22Rv1 (cell line): ENCODE measurements at regions not wholly inside any gene's neighbourhood (a gene's known extent, or its start where the extent isn't known, plus 50 kb on each side); places are given as distances from the start of the nearest gene placed in this dataset.

Experiments
- CTCF ChIP-seq: fragments of 450-650 bp; IDR thresholded peaks from 2 replicates; pipeline ENCODE4 v1.5.1; 2017; ENCODE audit warnings: mild to moderate bottlenecking
- ZFX ChIP-seq: fragments of 450-650 bp; IDR thresholded peaks from 2 replicates; pipeline ENCODE4 v1.6.1; 2017; ENCODE audit warnings: antibody characterized with exemption, borderline replicate concordance

GRCh38 chr14:89085737-89086382 is 261.4 kb downstream of the TTC8 start:
- no peak for TF ChIP-seq CTCF
- no peak for TF ChIP-seq ZFX
